Endothelial cell of umbilical vein (primary cell): ENCODE measurements at regions not wholly inside any gene's neighbourhood (a gene's known extent, or its start where the extent isn't known, plus 50 kb on each side); places are given as distances from the start of the nearest gene placed in this dataset.

Source experiments
- BruUV-seq: library from RNA; stranded (reverse); fragments of 400-500 nt; replicated peaks from 2 replicates; lab custom pipeline; 2021; lab: Mats Ljungman, UMichigan
- CTCF ChIA-PET: fragments of 300-600, 350-600 bp; sonication (Branson Sonifier 250); formaldehyde crosslinking; loops from one replicate; lab custom pipeline; 2021; ENCODE audit warnings: antibody characterized with exemption, inconsistent platforms; lab: Charles Lee
- POLR2A ChIA-PET: fragments of 300-600, 350-600 bp; sonication (Branson Sonifier 250); formaldehyde crosslinking; loops from one replicate; lab custom pipeline; 2021; ENCODE audit warnings: antibody characterized with exemption, inconsistent platforms; lab: Charles Lee
- DNase-seq: peaks from one replicate; pipeline ENCODE4 v3.0.0-alpha.2; 2011; ENCODE audit warnings: low read depth, low spot score
- FAIRE-seq: peaks from 2 replicates; lab custom pipeline; 2011; peaks lifted over from hg19 to GRCh38; lab: Jason Lieb, UNC
- H2AFZ ChIP-seq: 2 replicates; pipeline ENCODE4 v1.6.0; 2012; ENCODE audit warnings: low read depth, low read length, control low read depth, inconsistent platforms
- H3K27ac ChIP-seq: 2 replicates; pipeline ENCODE4 v1.5.1; 2011; ENCODE audit warnings: low read depth, mild to moderate bottlenecking, control low read depth, low read length, moderate library complexity; ENCODE audit not compliant: insufficient read depth
- H3K27me3 ChIP-seq, 2 experiments: 2 replicates each; pipeline versions ENCODE4 v1.6.0 to v1.6.1; 2011; ENCODE audit warnings: low read length in 2 of 2, mixed read lengths in 1 of 2; ENCODE audit not compliant: control insufficient read depth in 2 of 2, insufficient read depth in 2 of 2
- H3K36me3 ChIP-seq, 2 experiments: 2 replicates in 1 of 2; 3 replicates in 1 of 2; pipeline ENCODE4 v1.5.1; 2011; ENCODE audit warnings: low read length in 2 of 2, mild to moderate bottlenecking in 1 of 2, moderate library complexity in 1 of 2; ENCODE audit not compliant: control insufficient read depth in 2 of 2, insufficient read depth in 2 of 2; ENCODE audit errors: extremely low read depth in 1 of 2
- H3K4me1 ChIP-seq: 3 replicates; pipeline ENCODE4 v1.5.1; 2011; ENCODE audit warnings: mild to moderate bottlenecking, low read length; ENCODE audit not compliant: control insufficient read depth, insufficient read depth; ENCODE audit errors: extremely low read depth
- H3K4me2 ChIP-seq: 2 replicates; pipeline ENCODE4 v1.6.1; 2011; ENCODE audit warnings: low read length, control low read depth, mixed read lengths; ENCODE audit not compliant: insufficient read depth
- H3K4me3 ChIP-seq, 3 experiments: fragments of 200-600 bp in 1 of 3; sonication (generic), shearing (Covaris generic) in 1 of 3; replicated peaks in 1 of 3; 2 replicates each; pipeline ENCODE4 v1.5.1; 2011 to 2016; ENCODE audit warnings: control low read depth in 3 of 3, low read length in 3 of 3, mild to moderate bottlenecking in 2 of 3, inconsistent platforms in 1 of 3, low read depth in 1 of 3, moderate library complexity in 1 of 3; ENCODE audit not compliant: insufficient read depth in 1 of 3
- H3K79me2 ChIP-seq: 2 replicates; pipeline ENCODE4 v1.6.0; 2012; ENCODE audit warnings: low read length, inconsistent platforms; ENCODE audit not compliant: control insufficient read depth, insufficient read depth
- H3K9ac ChIP-seq: replicated peaks from 2 replicates; pipeline ENCODE3; 2011; ENCODE audit warnings: low read length, control low read depth; ENCODE audit not compliant: insufficient read depth; ENCODE audit errors: extremely low read depth
- H3K9me1 ChIP-seq: replicated peaks from 3 replicates; pipeline ENCODE4 v1.6.0; 2011; ENCODE audit warnings: mild to moderate bottlenecking, low read length; ENCODE audit not compliant: control insufficient read depth, insufficient read depth; ENCODE audit errors: extremely low read depth
- H3K9me3 ChIP-seq: replicated peaks from 2 replicates; pipeline ENCODE4 v1.5.1; 2012; ENCODE audit warnings: low read length, inconsistent platforms; ENCODE audit not compliant: control insufficient read depth, insufficient read depth
- H4K20me1 ChIP-seq: replicated peaks from 2 replicates; pipeline ENCODE3; 2011; ENCODE audit warnings: mild to moderate bottlenecking, low read length; ENCODE audit not compliant: control insufficient read depth, insufficient read depth; ENCODE audit errors: extremely low read depth
- CTCF ChIP-seq, 2 donors: IDR thresholded peaks; 1 replicate in 1 of 2; 2 replicates in 1 of 2; pipeline ENCODE4 v1.5.1; 2011; ENCODE audit warnings: low read length in 2 of 2, mild to moderate bottlenecking in 2 of 2, moderate library complexity in 2 of 2, control low read depth in 1 of 2, inconsistent platforms in 1 of 2, low read depth in 1 of 2; ENCODE audit not compliant: insufficient read depth in 1 of 2; ENCODE audit errors: extremely low read depth in 1 of 2
- EZH2 ChIP-seq: IDR thresholded peaks from 2 replicates; pipeline ENCODE4 v1.6.1; 2012; ENCODE audit warnings: borderline replicate concordance, low read depth, mild to moderate bottlenecking, moderate library complexity, low read length, inconsistent platforms; ENCODE audit not compliant: severe bottlenecking
- FOS ChIP-seq: IDR thresholded peaks from 2 replicates; pipeline ENCODE4 v1.6.1; 2011; ENCODE audit warnings: mild to moderate bottlenecking, low read length, moderate library complexity, borderline replicate concordance; ENCODE audit not compliant: insufficient read depth
- GATA2 ChIP-seq: IDR thresholded peaks from 2 replicates; pipeline ENCODE4 v1.7.0; 2011; ENCODE audit warnings: low read depth, mild to moderate bottlenecking, moderate library complexity, mixed read lengths, low read length; ENCODE audit not compliant: insufficient read length, insufficient read depth
- JUN ChIP-seq: IDR thresholded peaks from 2 replicates; pipeline ENCODE4 v1.6.1; 2011; ENCODE audit warnings: borderline replicate concordance, low read depth; ENCODE audit not compliant: insufficient read length, insufficient read depth
- MAX ChIP-seq: IDR thresholded peaks from 2 replicates; pipeline ENCODE4 v1.6.1; 2011; ENCODE audit not compliant: insufficient read depth, insufficient read length
- MYC ChIP-seq: IDR thresholded peaks from one replicate; pipeline ENCODE4 v1.6.1; 2011; ENCODE audit warnings: mild to moderate bottlenecking, low read depth, low read length
- POLR2A ChIP-seq: IDR thresholded peaks from 2 replicates; pipeline ENCODE4 v1.6.1; 2012; ENCODE audit warnings: low read depth, mild to moderate bottlenecking, control low read depth, low read length
- POLR2AphosphoS5 ChIP-seq: IDR thresholded peaks from 2 replicates; pipeline ENCODE4 v1.6.1; 2012; ENCODE audit warnings: low read depth, mild to moderate bottlenecking, control low read depth, low read length, moderate library complexity; ENCODE audit not compliant: insufficient read depth
- dilution Hi-C: fragments of 300-500 bp; cut with MboI; formaldehyde crosslinking; loops from one replicate; pipeline ENCODE4 v1.15.0; 2019; ENCODE audit warnings: low sequenced_read_pairs; ENCODE audit not compliant: extremely low pct_ligation_motif_present
- intact Hi-C: fragments of 100-400 bp; cut with micrococcal nuclease; formaldehyde crosslinking; loops from one replicate; pipeline ENCODE4 v1.10.0; 2022

- CTCF ChIA-PET: interaction anchor here (0.9 kb wide), 1 partner anchor 28 kb away, joined by 3 read pairs; no protein-coding TSS in a partner anchor
Measured at GRCh38 chr2:121839584-121839983, 84.1 kb downstream of the TSN start.

More at GRCh38 chr2:121839584-121839983, 84.1 kb downstream of the TSN start:
- Histone ChIP-seq H3K27ac (no peak overlapping the region), H3K4me3 (no peak overlapping the region), H3K4me1 (no peaks in the 10 kb centered on the region), H3K9me3 (no peaks in the 10 kb centered on the region), H3K36me3 (no peaks in the 10 kb centered on the region), H3K4me2 (no peak overlapping the region), H3K79me2 (no peaks in the 10 kb centered on the region), H3K27me3 (no peaks in the 10 kb centered on the region), H2AFZ (no peak overlapping the region), H4K20me1 (no peaks in the 10 kb centered on the region), H3K9me1 (no peaks in the 10 kb centered on the region), H3K9ac (no peak overlapping the region)
- TF ChIP-seq GATA2 (no peak), MYC (no peak), MAX (no peak), JUN (no peak), FOS (no peak), CTCF (IDR thresholded peaks at IDR 0.05; ENCODE audit: extremely low read depth in 1 of 2, insufficient read depth in 1 of 2, low read depth in 1 of 2, low read length in 2 of 2) (no peak), POLR2A (no peak), EZH2 (no peak), POLR2AphosphoS5 (no peak)
- intact Hi-C loops: no loop called here
- dilution Hi-C loops: no loop called here
- no peak for DNase-seq
- POLR2A ChIA-PET: no interaction called here
- FAIRE-seq: no peak
- BruUV-seq: no TSS peak
